ENCODE measurements at regions not wholly inside any gene's neighbourhood (a gene's known extent, or its start where the extent isn't known, plus 50 kb on each side); places are given as distances from the start of the nearest gene placed in this dataset.
"Not testable (repeated sequence)": the region's sequence is repeated elsewhere in the genome, so short reads cannot be mapped to it uniquely, and the experiment has no call there.

DNA sequence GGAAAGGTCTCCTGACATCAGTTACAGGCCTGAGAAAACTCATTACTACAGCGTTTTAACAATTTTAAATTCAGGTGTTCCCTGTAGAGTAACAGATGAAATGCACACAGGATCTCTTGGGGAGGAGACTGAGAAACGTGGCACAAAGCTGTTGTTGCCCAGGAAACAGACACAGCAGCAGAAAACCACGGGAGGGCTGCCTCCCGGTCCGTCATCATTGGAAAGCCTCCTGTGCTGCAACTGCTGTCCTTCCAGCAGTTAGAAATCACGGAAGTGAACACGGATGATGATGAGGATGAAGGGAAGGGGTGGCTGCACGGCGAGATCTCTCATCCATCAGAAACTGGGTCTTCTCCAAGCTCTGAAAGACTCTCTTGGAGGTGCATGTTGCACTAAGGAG, 94.6 kb upstream of the RNF32 start:
- no peak for DNase-seq

DNA sequence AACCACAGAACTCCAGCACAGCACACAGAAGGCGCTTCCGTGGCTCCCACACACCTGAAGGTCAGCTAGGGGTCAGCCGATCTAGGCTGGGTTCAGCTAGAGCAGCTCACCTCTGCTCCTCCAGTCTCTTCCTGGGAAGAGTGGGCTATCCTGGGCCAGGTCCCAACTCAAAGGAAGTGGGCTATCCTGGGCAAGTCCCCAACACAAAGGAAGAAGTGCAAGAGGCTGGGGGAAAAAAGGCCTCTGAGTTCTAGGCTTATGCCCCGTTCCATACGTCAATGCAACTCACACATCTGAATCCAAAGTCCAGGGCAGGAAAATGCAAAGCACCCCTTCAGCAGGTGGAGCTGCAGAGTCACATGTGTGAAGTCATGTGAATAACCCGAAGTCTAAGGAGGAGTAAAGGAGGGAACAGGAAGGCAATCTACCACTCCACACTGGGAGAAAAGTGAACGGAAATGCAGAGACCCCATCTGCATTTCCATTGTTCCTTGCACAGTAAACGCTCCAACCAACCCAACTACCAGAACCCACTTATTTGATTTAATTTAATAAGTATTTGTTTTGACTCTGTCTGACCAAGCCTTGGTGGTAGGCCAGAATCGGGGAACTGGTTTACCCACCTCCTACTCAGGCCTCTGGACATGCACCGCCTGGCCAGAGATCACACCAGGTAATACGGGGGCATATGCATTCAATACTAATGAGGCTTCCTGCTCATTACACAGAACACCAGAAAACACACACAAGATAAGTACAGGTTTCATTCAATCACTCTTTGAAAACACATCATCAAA, 95.5 kb upstream of the RNF32 start:
- no peak for DNase-seq

DNA sequence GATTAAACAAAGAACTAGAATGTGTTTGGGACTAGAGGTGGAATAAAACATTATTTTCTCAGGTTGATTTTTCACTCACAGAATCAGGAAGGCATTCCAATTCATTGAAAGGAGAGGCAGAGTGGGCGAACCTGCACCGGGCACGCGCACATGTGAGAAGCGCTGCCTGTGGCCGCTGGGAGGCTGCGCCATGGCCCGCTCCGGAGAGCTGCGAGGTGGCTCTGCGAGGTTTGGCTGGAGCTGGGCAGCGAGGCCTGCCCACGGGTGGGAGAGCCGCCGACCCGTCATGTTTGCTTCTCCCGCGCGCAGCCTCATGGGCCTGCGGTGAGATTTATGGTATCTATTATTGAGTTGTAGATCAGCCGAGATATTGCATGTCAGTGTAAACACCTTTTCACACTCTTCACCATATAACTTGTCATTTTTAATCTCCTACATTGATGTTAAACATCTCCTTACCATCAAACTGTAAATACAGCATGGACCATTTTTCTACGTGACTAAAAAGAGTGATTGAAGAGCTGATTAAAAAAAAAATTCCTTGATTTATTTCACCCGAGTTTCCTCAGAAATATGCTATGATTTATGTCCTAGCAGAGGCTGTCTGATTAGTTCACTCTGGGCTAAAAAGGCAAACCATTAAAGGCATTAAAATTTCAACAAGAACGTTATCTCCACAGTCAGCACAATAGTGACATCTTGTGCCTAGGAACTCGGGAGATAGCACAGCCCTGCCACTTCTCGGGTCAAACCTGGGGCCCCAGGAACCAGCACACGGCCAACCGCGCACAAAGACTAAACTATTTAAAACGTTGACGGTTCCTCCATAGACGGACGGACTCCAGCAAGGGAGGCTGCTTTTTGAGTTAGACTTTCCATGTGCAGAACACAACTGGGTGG, 96.6 kb upstream of the RNF32 start:
- DNase-seq = no peak

DNA sequence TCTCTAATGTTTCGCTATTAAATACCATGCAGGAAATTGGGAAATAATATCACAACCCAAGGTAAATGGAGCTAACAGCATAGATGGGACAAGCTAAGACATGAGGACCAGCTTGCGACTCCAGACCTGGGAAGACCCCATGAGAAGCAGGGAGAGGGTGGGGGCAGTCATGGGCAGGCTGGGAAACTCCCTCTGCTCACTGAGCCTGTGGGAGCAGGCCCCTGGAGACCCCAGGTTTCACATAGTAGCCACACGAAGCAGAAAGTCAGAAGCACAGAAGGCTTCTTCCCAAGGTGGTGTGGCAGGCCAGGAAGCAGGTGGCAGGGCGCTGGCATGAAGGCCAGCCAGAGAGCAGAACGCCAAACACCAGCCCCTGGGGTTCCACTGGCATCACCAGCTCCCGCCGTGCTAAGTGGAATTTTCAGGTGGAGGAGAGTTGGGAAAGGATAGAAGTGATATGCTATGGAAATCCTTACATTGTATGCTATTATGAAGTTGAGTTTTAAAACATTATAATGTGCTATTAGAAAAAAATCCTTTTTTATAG, 99.9 kb upstream of the RNF32 start:
- DNase-seq = no peak

DNA sequence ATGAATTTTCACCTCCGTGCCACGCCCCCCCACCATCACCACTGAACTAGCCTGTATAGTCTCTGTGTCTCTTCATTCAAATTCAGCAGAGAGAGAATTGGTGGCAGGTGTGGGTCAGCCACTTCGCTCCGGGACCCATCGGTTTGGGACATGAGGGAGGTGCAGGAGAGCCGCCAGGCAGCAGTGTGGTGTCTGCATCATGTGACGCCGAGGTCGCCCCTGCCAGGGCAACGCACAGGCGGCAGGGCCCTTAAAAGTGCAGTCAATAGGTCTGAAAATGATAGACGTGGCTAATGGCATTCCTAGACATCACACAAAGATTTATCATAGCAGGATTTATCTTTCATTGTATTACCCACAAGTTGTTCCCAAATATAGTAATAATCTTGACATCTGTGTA, 100.6 kb upstream of the RNF32 start:
- no peak for DNase-seq

DNA sequence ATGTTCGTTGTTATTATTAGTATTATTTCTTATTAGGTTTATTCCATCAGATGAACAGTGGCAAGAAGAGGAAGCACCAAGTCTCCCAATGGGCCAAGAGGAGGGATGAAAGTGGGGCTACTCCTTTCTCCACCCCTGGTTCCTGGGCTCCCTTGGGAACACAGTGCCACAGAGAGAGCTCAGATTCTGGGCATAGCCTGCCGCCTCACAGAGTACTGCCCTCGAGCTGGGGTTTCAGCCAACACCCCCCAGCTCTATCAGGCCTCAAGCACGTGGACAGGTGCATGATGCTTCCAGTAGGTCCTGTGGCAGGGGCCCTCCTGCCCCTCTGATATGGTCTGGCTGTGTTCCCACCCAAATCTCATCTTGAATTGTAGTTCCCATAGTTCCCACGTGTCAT, 103.6 kb upstream of the RNF32 start:
- DNase-seq = no peak

DNA sequence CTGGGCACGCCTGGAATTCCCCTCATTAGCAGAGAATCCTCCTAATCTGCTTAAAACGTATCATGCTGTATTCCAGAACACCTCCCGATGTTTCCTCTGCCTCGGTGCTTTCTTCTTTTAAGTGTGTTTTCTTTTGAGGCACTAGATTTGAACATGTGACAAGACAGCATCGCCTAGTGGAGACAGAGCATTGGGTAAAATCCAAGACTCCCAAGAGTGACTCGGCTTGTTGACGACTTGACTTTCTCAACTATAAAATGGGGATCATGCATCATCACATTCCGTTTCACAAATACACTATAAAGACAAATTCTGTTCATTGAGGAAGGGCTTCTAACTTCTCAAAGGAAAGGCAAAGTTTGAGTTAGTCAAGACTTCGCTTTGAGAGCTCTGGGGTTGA, 105.6 kb upstream of the RNF32 start:
- no peak for DNase-seq

DNA sequence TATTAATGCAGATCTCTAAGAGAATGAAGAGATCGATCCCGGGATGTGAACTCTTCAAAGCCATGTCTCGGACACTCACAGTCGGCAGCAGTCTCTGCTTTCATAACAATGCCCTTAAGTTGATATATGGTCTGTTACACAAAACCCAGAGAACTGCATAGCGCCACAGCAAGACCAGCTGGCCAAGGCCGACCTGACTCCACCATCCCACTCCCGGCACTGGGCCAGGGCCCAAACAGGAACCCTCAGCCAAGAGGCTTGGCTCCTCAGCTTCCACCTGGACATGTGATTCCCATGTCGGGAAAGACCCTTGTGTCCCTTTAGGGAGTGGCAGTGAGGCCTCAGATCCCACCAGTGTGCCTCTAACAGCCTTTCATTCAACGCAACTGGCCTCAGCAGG, 106.6 kb upstream of the RNF32 start:
- DNase-seq = no peak

DNA sequence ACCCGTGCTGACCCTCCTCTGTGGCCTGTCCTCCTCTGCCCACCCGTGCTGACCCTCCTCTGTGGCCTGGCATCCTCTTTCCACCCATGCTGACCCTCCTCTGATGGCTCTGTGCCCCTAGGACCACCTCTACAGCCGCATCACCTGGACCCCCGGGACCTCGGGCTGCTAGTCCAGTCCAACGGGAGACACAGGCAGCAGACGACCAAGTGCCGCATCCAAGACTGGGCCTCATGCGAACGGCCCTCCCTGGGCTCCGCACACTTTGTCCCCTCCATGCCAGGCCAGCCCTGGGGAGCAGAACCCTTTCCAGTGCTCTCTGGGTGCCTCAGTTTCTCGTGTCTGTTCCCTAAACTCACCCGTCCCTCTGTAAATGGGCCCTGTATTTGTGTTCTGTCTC, 107.2 kb upstream of the RNF32 start:
- no peak for DNase-seq

DNA sequence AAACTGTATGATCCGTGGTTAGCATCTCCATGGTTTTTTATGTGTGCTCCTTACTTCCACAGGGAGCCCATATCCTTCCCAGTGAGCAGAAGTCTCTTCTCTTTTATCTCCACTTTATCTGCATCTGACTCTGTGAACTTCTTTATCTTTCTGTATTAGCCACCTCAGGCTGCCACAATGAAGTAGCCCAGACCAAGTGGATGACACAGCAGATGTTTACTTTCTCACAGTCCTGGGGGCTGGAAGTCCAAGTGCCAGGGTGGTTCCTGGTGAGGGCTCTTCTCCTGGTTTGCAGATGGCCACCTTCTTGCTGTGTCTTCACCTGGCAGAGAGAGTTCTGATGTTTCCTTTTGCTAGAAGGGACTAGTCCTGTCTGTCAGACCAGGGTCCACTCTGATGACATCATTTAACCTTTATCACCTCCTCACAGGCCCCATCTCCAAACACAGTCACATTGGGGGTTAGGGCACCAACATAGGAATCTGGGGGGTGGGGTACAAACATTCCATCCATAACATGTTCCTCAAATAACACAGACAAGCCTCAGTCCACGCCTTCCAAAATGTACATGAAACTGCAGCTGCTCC, 108.5 kb upstream of the RNF32 start:
- no peak for DNase-seq

DNA sequence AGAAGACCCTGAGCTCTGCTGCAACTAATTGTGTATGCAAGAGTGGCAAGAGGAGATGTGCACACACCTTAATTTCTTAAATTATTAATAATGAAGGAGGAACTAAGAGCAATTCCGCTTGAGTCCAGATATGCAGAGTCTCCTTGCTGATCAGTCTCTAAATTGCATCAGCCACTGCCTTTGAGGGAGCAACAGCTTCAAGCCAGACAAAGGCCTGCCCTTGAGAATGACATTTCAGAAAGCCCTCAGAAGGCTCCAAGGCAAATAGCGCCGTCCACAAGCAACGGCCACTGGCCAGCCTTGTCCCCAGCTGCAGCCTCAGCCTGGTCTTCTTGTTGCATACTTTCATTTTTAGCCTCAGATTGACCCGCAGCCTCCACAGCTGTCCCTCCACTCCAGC, 110.6 kb upstream of the RNF32 start:
- no peak for DNase-seq

DNA sequence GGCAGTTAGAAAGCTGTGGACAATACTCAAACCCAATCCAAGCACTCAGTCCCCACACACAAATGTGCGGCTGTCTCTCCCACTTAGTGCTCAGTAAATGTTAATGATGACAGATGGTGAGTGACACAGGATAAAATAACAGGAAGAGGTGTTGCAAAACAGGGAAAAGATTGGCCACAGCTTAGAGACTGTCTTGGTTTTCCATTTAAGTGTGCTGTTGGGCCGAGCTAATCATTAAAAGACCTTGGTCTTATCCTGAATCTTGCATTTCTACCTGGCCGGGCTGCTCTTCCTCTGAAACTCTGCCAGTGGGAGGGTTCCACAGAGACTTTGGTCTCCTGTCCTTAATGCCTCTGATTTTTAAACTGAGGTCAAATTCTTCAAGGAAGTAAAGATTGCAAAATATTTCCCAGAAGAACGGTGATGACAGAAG, 113.1 kb upstream of the RNF32 start:
- no peak for DNase-seq

DNA sequence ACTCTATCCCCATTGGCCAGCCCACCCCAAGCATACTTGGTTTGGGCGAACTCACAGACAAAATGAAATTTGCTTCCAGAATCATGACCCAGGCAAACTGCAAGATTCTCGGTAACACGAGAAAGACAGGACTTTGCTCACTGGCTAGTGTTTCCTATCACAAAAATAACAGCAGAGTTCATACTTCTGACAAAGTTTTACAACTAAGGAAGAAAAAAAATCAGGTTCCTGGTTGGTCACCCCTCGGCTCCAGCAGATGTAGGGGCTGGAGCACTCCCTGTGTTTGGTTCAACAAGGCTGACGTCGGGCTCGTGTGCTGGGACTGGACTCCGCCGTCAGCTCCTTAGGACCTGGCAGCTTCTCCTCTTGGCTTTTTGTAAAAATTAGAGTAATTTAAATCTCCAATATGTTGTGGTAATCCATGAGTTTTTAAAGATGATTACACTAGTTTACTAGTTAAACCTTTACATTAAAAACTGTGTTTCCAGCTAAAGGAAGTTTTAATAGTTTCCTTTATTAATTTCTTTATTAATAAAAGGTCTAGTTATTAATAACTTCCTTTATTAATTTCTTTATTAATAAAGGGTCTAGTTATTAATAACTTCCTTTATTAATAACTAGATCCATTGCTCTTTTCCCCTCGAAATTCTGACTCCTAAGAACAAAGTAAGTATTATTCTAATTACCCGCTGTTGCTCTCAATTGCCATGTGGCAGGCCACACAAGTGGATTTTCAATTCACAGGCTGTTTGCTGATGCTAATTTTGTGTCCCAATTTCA, 115.6 kb upstream of the RNF32 start:
- no peak for DNase-seq

DNA sequence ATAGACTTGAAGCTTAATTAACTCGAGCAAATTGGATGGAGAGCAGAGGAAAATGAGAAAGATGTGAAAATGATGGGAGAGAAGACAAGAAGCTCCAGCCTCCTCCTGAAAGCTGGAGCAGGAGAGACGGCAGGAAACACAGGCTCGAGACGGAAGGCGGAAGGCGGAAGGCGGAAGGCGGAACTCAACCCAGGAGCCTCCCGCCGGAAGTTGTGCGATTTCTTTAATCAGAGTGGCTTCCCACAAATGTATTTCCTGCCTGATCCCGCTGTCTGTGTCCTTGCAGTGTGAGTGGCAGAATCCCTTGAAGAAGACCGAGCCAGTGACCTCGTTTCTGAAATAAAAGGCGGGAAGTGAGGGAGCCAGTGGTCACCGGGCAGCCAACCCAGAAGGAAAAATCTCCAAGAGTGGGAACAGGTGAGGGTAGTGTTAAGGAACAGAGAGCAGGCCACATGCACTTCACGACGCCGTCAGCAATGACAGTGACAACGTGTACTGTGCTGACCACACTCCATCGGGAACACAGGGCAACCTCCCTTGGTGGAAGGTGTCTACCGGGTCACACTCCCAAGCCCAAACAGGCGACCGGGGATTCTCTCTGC, 117.0 kb upstream of the RNF32 start:
- DNase-seq = no peak

DNA sequence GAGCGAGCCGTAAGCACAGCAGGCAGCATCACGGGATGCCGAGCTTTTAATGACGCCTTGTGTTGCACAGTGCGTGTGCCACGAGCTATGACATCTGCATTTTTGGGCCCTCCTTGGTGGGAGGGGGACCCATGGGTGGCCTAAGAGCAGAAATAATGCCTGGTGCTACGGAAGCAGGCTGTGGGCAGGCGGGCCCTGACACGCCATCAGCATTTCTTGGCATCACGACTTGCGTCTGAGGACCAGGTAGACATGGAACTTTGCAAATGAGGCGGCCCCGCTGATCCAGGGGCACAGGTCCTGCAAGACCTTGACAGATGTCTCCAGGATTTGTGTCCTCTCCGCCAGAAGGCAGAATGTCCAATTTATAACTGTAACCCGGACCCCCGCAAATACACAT, 117.8 kb upstream of the RNF32 start:
- no peak for DNase-seq

DNA sequence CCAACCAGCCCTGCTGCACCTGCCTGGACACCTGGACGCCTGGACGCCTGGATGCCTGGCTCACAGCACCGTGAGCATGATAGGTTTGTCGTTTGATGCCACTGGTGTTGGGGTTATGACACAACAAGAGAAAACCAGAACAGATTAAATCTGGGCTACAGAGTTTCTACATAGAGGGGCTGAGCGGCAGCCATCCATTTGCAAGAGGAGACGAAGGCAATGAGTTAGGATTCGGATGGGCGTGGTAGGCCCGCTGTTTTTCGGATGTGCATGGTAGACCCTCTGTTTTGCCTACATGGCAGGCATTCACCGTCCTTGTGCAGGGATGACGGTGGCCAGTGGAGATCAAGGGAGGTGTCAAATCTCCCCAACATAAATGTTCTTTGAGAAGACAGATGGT, 121.5 kb upstream of the RNF32 start:
- DNase-seq = no peak

DNA sequence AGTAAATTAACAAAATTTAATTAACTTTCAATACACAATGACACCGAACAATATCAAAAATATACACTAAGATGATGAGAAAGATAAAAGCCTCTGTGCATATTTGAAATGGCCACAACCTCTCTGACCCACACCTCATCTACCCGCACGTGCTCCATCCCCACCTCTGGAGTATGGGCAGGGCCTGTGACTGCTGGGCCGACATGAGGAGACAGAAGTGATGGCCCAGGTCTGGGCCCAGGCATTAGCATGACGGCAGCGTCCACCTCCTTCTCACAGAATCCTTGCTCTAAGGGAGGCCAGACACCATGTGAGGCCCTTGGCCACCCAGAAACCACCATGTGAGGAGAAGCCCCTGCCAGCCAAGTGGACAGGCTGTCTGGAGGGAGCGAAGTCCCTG, 122.1 kb upstream of the RNF32 start:
- DNase-seq = no peak

DNA sequence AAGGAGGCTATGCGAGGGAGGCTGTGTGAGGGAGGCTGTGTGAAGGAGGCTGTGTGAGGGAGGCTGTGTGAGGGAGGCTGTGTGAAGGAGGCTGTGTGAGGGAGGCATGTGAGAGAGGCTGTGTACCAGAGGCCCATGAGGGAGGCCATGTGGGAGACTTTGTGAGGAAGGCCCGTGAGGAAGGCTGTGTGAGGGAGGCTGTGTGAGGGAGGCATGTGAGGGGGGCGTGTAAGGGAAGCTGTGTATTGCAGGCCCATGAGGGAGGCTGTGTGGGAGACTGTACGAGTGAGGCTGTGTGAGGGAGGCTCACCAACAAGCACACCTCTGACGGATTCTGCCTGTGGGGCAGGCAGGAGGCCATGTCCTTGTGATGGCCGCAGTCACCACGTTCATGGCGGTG, 122.7 kb upstream of the RNF32 start:
- DNase-seq = not testable (repeated sequence)

DNA sequence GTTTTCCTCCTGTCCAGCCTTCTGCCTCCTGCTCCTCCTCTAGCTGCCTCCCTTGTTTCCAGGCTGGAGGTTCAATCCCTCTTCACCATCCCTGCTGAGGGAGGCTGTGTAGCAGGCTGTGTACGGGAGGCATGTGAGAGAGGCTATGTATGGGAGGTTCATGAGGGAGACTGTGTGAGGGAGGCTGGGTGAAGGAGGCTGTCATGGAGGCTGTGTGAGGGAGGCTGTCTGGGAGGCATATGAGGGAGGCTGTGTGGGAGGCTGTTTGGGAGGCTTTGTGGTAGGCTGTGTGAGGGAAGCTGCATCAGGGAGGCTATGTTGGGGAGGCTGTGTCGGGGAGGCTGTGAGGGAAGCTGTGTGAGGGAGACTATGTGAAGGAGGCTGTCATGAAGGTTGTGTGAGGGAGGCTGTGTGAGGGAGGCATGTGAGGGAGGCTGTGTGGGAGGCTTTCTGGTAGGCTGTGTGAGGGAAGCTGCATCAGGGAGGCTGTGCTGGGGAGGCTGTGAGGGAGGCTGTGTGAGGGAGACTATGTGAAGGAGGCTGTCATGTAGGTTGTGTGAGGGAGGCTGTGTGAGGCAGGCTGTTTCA, 123.7 kb upstream of the RNF32 start:
- no peak for DNase-seq

DNA sequence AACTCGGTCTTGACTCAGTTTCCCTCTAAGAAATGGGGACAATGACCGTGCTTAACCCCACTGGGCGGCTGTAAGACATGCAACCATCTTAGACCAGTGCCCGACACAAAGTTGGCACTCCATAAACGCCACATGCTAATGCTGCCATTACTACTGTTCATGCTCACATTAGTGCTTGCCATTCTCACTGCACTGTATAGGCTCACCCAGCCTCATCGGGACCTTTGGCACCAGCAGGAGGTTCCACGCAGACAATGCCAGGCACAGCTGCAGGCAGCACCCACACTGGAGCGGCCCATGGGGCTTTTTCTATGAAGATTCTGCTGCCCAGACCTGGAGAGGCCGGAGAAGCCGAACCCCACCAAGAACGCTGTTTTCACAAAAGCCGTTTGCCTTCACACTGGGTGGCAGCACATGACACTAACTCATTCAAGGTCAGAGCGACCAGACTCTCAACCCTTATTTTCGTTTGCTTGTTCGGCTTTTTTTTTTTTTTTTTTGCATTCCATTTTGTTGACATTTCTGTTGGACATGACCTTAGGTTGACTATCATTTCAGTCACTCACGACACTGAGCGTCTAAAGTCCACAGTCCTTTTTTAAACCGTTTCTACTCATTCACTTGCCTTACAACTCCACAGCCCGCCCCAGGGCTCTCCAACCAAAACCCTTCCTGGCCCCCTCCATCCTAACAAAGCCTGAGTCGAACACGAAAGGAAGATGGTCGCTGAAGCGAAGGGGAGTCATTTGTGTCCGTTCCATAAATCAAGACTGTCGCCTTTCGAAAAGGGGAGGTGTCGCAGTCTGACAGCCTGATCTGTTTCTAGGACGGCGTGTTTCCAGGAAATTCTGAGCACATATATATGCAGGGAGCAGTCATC, 124.4 kb upstream of the RNF32 start:
- DNase-seq = no peak

DNA sequence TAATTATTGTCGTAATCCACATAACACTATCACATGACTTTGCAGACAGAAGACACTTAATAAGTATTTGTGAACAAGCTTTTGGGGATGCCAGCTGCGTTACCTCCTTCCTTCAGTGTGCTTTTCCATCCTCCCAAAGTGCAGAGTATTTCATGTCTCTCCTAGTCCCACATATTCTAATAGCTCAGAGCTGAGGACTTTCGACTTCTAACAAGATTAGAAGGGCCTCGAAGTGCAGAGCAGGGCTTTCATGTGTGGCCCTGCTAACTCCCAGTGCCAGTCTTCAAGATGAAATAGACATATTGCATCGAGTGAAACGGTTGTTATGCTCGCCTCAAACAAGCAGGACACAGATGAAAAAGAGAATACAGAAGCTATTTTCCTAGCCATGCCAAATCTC, 125.7 kb upstream of the RNF32 start:
- DNase-seq = no peak
